ENCODE measurements at regions not wholly inside any gene's neighbourhood (a gene's known extent, or its start where the extent isn't known, plus 50 kb on each side); places are given as distances from the start of the nearest gene placed in this dataset.

DNA sequence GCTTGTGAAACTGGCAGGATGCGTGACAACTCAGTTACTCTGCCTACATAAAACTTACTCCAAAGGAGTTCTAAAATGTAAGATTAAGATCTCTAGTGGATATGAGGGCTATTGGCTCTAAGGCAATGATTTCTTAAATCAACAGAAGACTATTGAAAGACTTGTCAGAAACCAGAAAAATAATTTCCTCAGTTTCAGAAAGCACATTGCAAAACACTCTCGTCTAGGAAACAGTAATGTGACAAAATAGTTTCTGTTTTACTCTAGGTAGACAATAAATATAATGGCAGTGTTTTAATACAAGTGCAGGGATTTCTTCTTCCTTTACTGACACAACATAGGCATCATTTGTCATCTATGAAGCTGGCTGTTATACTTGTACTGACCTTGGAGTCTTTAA, 230.1 kb downstream of the KCTD12 start:
- H3K4me1 ChIP-seq (ENCODE audit: control insufficient read depth in 2 of 2, insufficient read depth in 2 of 2, low read length in 2 of 2) = no peaks in the 10 kb centered on the region

DNA sequence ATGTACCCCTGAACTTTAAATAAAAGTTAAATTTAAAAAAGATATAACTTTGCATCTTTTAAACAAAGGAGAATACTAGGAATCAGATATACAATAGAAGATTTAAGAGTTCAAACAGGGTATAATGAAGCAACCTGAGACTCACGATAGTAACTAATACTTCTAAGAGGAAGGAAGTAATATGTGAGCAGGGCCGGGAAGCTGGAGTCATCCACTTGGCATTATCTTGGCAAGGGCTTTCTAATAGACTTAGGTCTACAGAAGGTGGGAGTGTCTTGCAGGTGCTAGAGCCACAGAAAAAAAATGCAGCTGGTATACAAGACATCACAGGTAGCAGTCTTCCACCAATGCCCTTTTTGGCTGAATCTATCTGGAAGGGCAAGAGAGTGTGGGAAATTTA, 231.9 kb downstream of the KCTD12 start:
- Histone ChIP-seq H3K36me3 (ENCODE audit: control insufficient read depth in 2 of 2, insufficient read depth in 2 of 2, low read length in 2 of 2) (no peaks in the 10 kb centered on the region), H3K4me1 (ENCODE audit: control insufficient read depth in 2 of 2, insufficient read depth in 2 of 2, low read length in 2 of 2) (no peaks in the 10 kb centered on the region), H3K27ac (ENCODE audit: low read depth in 2 of 2, low read length in 2 of 2) (no peak overlapping the region), H3K27me3 (ENCODE audit: control insufficient read depth in 2 of 2, insufficient read depth in 2 of 2, low read length in 2 of 2) (no peaks in the 10 kb centered on the region), H3K4me3 (ENCODE audit: low read length in 2 of 2) (no peak overlapping the region), H3K9ac (ENCODE audit: low read depth in 1 of 2, low read length in 2 of 2) (no peak overlapping the region), H3K9me3 (ENCODE audit: control insufficient read depth in 2 of 2, low read length in 2 of 2) (no peaks in the 10 kb centered on the region)

More for the DNA sequence above, 230.1 kb downstream of the KCTD12 start:
- Histone ChIP-seq H3K4me3 (ENCODE audit: low read length in 2 of 2) (no peak overlapping the region), H3K9ac (ENCODE audit: low read depth in 1 of 2, low read length in 2 of 2) (no peak overlapping the region), H3K9me3 (ENCODE audit: control insufficient read depth in 2 of 2, low read length in 2 of 2) (no peaks in the 10 kb centered on the region), H3K27ac (ENCODE audit: low read depth in 2 of 2, low read length in 2 of 2) (no peak overlapping the region), H3K36me3 (ENCODE audit: control insufficient read depth in 2 of 2, insufficient read depth in 2 of 2, low read length in 2 of 2) (no peaks in the 10 kb centered on the region), H3K27me3 (ENCODE audit: control insufficient read depth in 2 of 2, insufficient read depth in 2 of 2, low read length in 2 of 2) (no peaks in the 10 kb centered on the region)

GRCh38 chr13:76651286-76651685, 234.9 kb downstream of the KCTD12 start:
- no peak overlapping the region for H3K4me3 ChIP-seq (ENCODE audit: low read length in 2 of 2)
- H3K9me3 ChIP-seq (ENCODE audit: control insufficient read depth in 2 of 2, low read length in 2 of 2) = no peaks in the 10 kb centered on the region
- no peak overlapping the region for H3K9ac ChIP-seq (ENCODE audit: low read depth in 1 of 2, low read length in 2 of 2)
- no peaks in the 10 kb centered on the region for H3K4me1 ChIP-seq (ENCODE audit: control insufficient read depth in 2 of 2, insufficient read depth in 2 of 2, low read length in 2 of 2)
- no peaks in the 10 kb centered on the region for H3K27me3 ChIP-seq (ENCODE audit: control insufficient read depth in 2 of 2, insufficient read depth in 2 of 2, low read length in 2 of 2)
- H3K36me3 ChIP-seq (ENCODE audit: control insufficient read depth in 2 of 2, insufficient read depth in 2 of 2, low read length in 2 of 2) = no peaks in the 10 kb centered on the region
- H3K27ac ChIP-seq (ENCODE audit: low read depth in 2 of 2, low read length in 2 of 2) = no peak overlapping the region

GRCh38 chr13:76647550-76647949, 238.7 kb downstream of the KCTD12 start:
- Histone ChIP-seq H3K9ac (ENCODE audit: low read depth in 1 of 2, low read length in 2 of 2) (no peak overlapping the region), H3K4me1 (ENCODE audit: control insufficient read depth in 2 of 2, insufficient read depth in 2 of 2, low read length in 2 of 2) (no peaks in the 10 kb centered on the region), H3K4me3 (ENCODE audit: low read length in 2 of 2) (no peak overlapping the region), H3K9me3 (ENCODE audit: control insufficient read depth in 2 of 2, low read length in 2 of 2) (no peaks in the 10 kb centered on the region), H3K36me3 (ENCODE audit: control insufficient read depth in 2 of 2, insufficient read depth in 2 of 2, low read length in 2 of 2) (no peaks in the 10 kb centered on the region), H3K27me3 (ENCODE audit: control insufficient read depth in 2 of 2, insufficient read depth in 2 of 2, low read length in 2 of 2) (no peaks in the 10 kb centered on the region), H3K27ac (ENCODE audit: low read depth in 2 of 2, low read length in 2 of 2) (no peak overlapping the region)

DNA sequence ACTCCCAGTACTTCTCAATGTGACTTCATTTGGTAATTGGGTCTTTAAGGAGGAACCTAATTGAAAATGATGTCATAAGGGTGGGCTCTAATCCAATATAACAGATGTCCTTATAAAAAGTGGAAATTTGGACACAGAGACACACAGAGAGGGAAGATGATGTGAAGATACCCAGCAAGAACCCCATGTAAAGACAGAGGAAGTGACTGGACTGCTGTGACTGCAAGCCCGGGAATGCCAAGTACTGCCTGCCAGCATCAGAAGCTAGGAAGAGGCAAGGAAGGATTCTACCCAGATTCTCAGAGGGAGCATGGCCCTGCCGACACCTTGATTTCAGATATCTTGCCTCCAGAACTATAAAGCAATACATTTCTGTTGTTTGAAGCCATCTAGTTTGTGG, 239.3 kb downstream of the KCTD12 start:
- no peaks in the 10 kb centered on the region for H3K9me3 ChIP-seq (ENCODE audit: control insufficient read depth in 2 of 2, low read length in 2 of 2)
- H3K9ac ChIP-seq (ENCODE audit: low read depth in 1 of 2, low read length in 2 of 2) = no peak overlapping the region
- no peaks in the 10 kb centered on the region for H3K36me3 ChIP-seq (ENCODE audit: control insufficient read depth in 2 of 2, insufficient read depth in 2 of 2, low read length in 2 of 2)
- H3K27ac ChIP-seq (ENCODE audit: low read depth in 2 of 2, low read length in 2 of 2) = no peak overlapping the region
- H3K4me3 ChIP-seq (ENCODE audit: low read length in 2 of 2) = no peak overlapping the region
- no peaks in the 10 kb centered on the region for H3K4me1 ChIP-seq (ENCODE audit: control insufficient read depth in 2 of 2, insufficient read depth in 2 of 2, low read length in 2 of 2)
- no peaks in the 10 kb centered on the region for H3K27me3 ChIP-seq (ENCODE audit: control insufficient read depth in 2 of 2, insufficient read depth in 2 of 2, low read length in 2 of 2)

GRCh38 chr13:76645632-76646031, 240.6 kb downstream of the KCTD12 start:
- H3K4me3 ChIP-seq (ENCODE audit: low read length in 2 of 2) = no peak overlapping the region
- no peak overlapping the region for H3K9ac ChIP-seq (ENCODE audit: low read depth in 1 of 2, low read length in 2 of 2)
- H3K9me3 ChIP-seq (ENCODE audit: control insufficient read depth in 2 of 2, low read length in 2 of 2) = no peaks in the 10 kb centered on the region
- no peaks in the 10 kb centered on the region for H3K4me1 ChIP-seq (ENCODE audit: control insufficient read depth in 2 of 2, insufficient read depth in 2 of 2, low read length in 2 of 2)
- no peaks in the 10 kb centered on the region for H3K36me3 ChIP-seq (ENCODE audit: control insufficient read depth in 2 of 2, insufficient read depth in 2 of 2, low read length in 2 of 2)
- no peaks in the 10 kb centered on the region for H3K27me3 ChIP-seq (ENCODE audit: control insufficient read depth in 2 of 2, insufficient read depth in 2 of 2, low read length in 2 of 2)
- no peak overlapping the region for H3K27ac ChIP-seq (ENCODE audit: low read depth in 2 of 2, low read length in 2 of 2)

- H3K36me3 ChIP-seq (ENCODE audit: control insufficient read depth in 2 of 2, insufficient read depth in 2 of 2, low read length in 2 of 2) = no peaks in the 10 kb centered on the region
- H3K9ac ChIP-seq (ENCODE audit: low read depth in 1 of 2, low read length in 2 of 2) = no peak overlapping the region
- H3K4me3 ChIP-seq (ENCODE audit: low read length in 2 of 2) = no peak overlapping the region
- no peak overlapping the region for H3K27ac ChIP-seq (ENCODE audit: low read depth in 2 of 2, low read length in 2 of 2)
- no peaks in the 10 kb centered on the region for H3K9me3 ChIP-seq (ENCODE audit: control insufficient read depth in 2 of 2, low read length in 2 of 2)
- H3K4me1 ChIP-seq (ENCODE audit: control insufficient read depth in 2 of 2, insufficient read depth in 2 of 2, low read length in 2 of 2) = no peaks in the 10 kb centered on the region
- H3K27me3 ChIP-seq (ENCODE audit: control insufficient read depth in 2 of 2, insufficient read depth in 2 of 2, low read length in 2 of 2) = no peaks in the 10 kb centered on the region
Measured at GRCh38 chr13:76644906-76645305, 241.3 kb downstream of the KCTD12 start.

- H3K27ac ChIP-seq (ENCODE audit: low read depth in 2 of 2, low read length in 2 of 2) = no peak overlapping the region
- no peaks in the 10 kb centered on the region for H3K27me3 ChIP-seq (ENCODE audit: control insufficient read depth in 2 of 2, insufficient read depth in 2 of 2, low read length in 2 of 2)
- H3K4me1 ChIP-seq (ENCODE audit: control insufficient read depth in 2 of 2, insufficient read depth in 2 of 2, low read length in 2 of 2) = no peaks in the 10 kb centered on the region
- H3K9me3 ChIP-seq (ENCODE audit: control insufficient read depth in 2 of 2, low read length in 2 of 2) = no peaks in the 10 kb centered on the region
- no peak overlapping the region for H3K9ac ChIP-seq (ENCODE audit: low read depth in 1 of 2, low read length in 2 of 2)
- no peak overlapping the region for H3K4me3 ChIP-seq (ENCODE audit: low read length in 2 of 2)
- no peaks in the 10 kb centered on the region for H3K36me3 ChIP-seq (ENCODE audit: control insufficient read depth in 2 of 2, insufficient read depth in 2 of 2, low read length in 2 of 2)
Measured at GRCh38 chr13:76643596-76643995, 242.6 kb downstream of the KCTD12 start.

GRCh38 chr13:76641056-76641455, 245.1 kb downstream of the KCTD12 start:
- H3K27ac ChIP-seq (ENCODE audit: low read depth in 2 of 2, low read length in 2 of 2) = no peak overlapping the region
- no peak overlapping the region for H3K9ac ChIP-seq (ENCODE audit: low read depth in 1 of 2, low read length in 2 of 2)
- no peaks in the 10 kb centered on the region for H3K4me1 ChIP-seq (ENCODE audit: control insufficient read depth in 2 of 2, insufficient read depth in 2 of 2, low read length in 2 of 2)
- no peaks in the 10 kb centered on the region for H3K36me3 ChIP-seq (ENCODE audit: control insufficient read depth in 2 of 2, insufficient read depth in 2 of 2, low read length in 2 of 2)
- no peak overlapping the region for H3K4me3 ChIP-seq (ENCODE audit: low read length in 2 of 2)
- H3K27me3 ChIP-seq (ENCODE audit: control insufficient read depth in 2 of 2, insufficient read depth in 2 of 2, low read length in 2 of 2) = no peaks in the 10 kb centered on the region
- H3K9me3 ChIP-seq (ENCODE audit: control insufficient read depth in 2 of 2, low read length in 2 of 2) = no peaks in the 10 kb centered on the region

GRCh38 chr13:76638882-76639281, 247.3 kb downstream of the KCTD12 start:
- no peaks in the 10 kb centered on the region for H3K27me3 ChIP-seq (ENCODE audit: control insufficient read depth in 2 of 2, insufficient read depth in 2 of 2, low read length in 2 of 2)
- no peaks in the 10 kb centered on the region for H3K4me1 ChIP-seq (ENCODE audit: control insufficient read depth in 2 of 2, insufficient read depth in 2 of 2, low read length in 2 of 2)
- H3K9me3 ChIP-seq (ENCODE audit: control insufficient read depth in 2 of 2, low read length in 2 of 2) = no peaks in the 10 kb centered on the region
- H3K27ac ChIP-seq (ENCODE audit: low read depth in 2 of 2, low read length in 2 of 2) = no peak overlapping the region
- no peak overlapping the region for H3K9ac ChIP-seq (ENCODE audit: low read depth in 1 of 2, low read length in 2 of 2)
- no peak overlapping the region for H3K4me3 ChIP-seq (ENCODE audit: low read length in 2 of 2)
- no peaks in the 10 kb centered on the region for H3K36me3 ChIP-seq (ENCODE audit: control insufficient read depth in 2 of 2, insufficient read depth in 2 of 2, low read length in 2 of 2)

DNA sequence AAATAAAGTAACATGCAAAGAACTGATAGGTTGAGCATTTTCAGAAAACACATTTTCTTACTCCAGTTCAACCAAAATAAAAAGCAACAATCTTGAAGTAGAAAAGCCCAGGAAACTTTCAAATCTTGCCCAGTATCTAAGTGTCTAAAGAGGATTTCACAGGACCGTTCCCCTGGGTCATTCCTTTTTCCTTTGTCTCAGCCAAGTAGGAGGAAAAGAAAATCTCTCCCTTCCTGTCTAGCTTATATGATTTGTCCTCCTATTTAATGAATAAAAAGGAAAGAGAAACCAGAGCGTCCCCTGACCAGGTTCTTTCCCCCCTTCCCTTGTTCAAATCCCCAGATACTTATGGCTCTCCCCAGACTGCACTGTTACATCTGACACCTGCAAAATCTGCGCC, 248.0 kb downstream of the KCTD12 start:
- Histone ChIP-seq H3K27ac (ENCODE audit: low read depth in 2 of 2, low read length in 2 of 2) (no peak overlapping the region), H3K4me1 (ENCODE audit: control insufficient read depth in 2 of 2, insufficient read depth in 2 of 2, low read length in 2 of 2) (no peaks in the 10 kb centered on the region), H3K4me3 (ENCODE audit: low read length in 2 of 2) (no peak overlapping the region), H3K9ac (ENCODE audit: low read depth in 1 of 2, low read length in 2 of 2) (no peak overlapping the region), H3K9me3 (ENCODE audit: control insufficient read depth in 2 of 2, low read length in 2 of 2) (no peaks in the 10 kb centered on the region), H3K36me3 (ENCODE audit: control insufficient read depth in 2 of 2, insufficient read depth in 2 of 2, low read length in 2 of 2) (no peaks in the 10 kb centered on the region), H3K27me3 (ENCODE audit: control insufficient read depth in 2 of 2, insufficient read depth in 2 of 2, low read length in 2 of 2) (no peaks in the 10 kb centered on the region)
